Liver (tissue), 7 donors: ENCODE measurements at regions not wholly inside any gene's neighbourhood (a gene's known extent, or its start where the extent isn't known, plus 50 kb on each side); places are given as distances from the start of the nearest gene placed in this dataset.
A peak's percentile ranks its signal among the peaks of the same experiment; 100 is the strongest.

Experiments used
- DNase-seq: peaks from one replicate; pipeline ENCODE4 v3.0.0-alpha.2; 2017; ENCODE audit warnings: low spot score
- H3K27ac ChIP-seq, 2 donors: one replicate each; pipeline ENCODE4 v1.7.0; 2013; ENCODE audit warnings: inconsistent platforms in 2 of 2, low read length in 2 of 2, control low read depth in 1 of 2, low read depth in 1 of 2, mild to moderate bottlenecking in 1 of 2
- H3K27me3 ChIP-seq, 4 donors: one replicate each; pipeline versions ENCODE4 v1.6.1 to v1.7.0; 2013; ENCODE audit warnings: low read length in 3 of 4, inconsistent platforms in 1 of 4, mild to moderate bottlenecking in 1 of 4, moderate library complexity in 1 of 4; ENCODE audit not compliant: control insufficient read depth in 4 of 4, insufficient read depth in 4 of 4
- H3K36me3 ChIP-seq, 4 donors: one replicate each; pipeline versions ENCODE4 v1.6.1 to v1.7.0; 2013; ENCODE audit warnings: low read length in 3 of 4, mild to moderate bottlenecking in 3 of 4, low read depth in 1 of 4, moderate library complexity in 1 of 4; ENCODE audit not compliant: control insufficient read depth in 4 of 4, insufficient read depth in 3 of 4
- H3K4me1 ChIP-seq, 4 donors: one replicate each; pipeline versions ENCODE4 v1.6.1 to v1.7.0; 2013; ENCODE audit warnings: low read length in 3 of 4, mild to moderate bottlenecking in 3 of 4, moderate library complexity in 1 of 4; ENCODE audit not compliant: control insufficient read depth in 4 of 4, insufficient read depth in 4 of 4
- H3K4me3 ChIP-seq, 3 donors: one replicate each; pipeline versions ENCODE4 v1.6.1 to v1.7.0; 2013; ENCODE audit warnings: low read length in 3 of 3, control low read depth in 1 of 3, low read depth in 1 of 3, mild to moderate bottlenecking in 1 of 3
- H3K9ac ChIP-seq, 2 donors: one replicate each; pipeline ENCODE4 v1.7.0; 2013; ENCODE audit warnings: low read length in 2 of 2, mild to moderate bottlenecking in 2 of 2, moderate library complexity in 2 of 2, control low read depth in 1 of 2, low read depth in 1 of 2
- H3K9me3 ChIP-seq, 4 donors: one replicate each; pipeline versions ENCODE4 v1.6.1 to v1.7.0; 2013; ENCODE audit warnings: low read length in 3 of 4; ENCODE audit not compliant: control insufficient read depth in 4 of 4
- EGR1 ChIP-seq, 2 donors: IDR thresholded peaks; 2 replicates each; pipeline ENCODE4 v1.6.1; 2016 to 2018; ENCODE audit warnings: antibody characterized with exemption in 2 of 2, low read depth in 2 of 2
- FOXA1 ChIP-seq: IDR thresholded peaks from 2 replicates; pipeline ENCODE4 v1.6.1; 2016; ENCODE audit warnings: antibody characterized with exemption
- FOXA2 ChIP-seq: IDR thresholded peaks from 2 replicates; pipeline ENCODE4 v1.6.1; 2016; ENCODE audit warnings: antibody characterized with exemption
- HNF4A ChIP-seq, 2 donors: conservative IDR thresholded peaks; 2 replicates each; pipeline ENCODE4 v1.6.1; 2016; ENCODE audit warnings: antibody characterized with exemption in 2 of 2, mild to moderate bottlenecking in 2 of 2
- JUND ChIP-seq, 2 donors: IDR thresholded peaks; 2 replicates each; pipeline ENCODE4 v1.6.1; 2016; ENCODE audit warnings: antibody characterized with exemption in 2 of 2
- NR2F2 ChIP-seq: IDR thresholded peaks from 2 replicates; pipeline ENCODE4 v1.6.1; 2016; ENCODE audit warnings: antibody characterized with exemption
- RAD21 ChIP-seq, 2 donors: IDR thresholded peaks; 2 replicates each; pipeline ENCODE4 v1.6.1; 2016; ENCODE audit warnings: antibody characterized with exemption in 2 of 2, mild to moderate bottlenecking in 2 of 2
- RXRA ChIP-seq, 2 donors: IDR thresholded peaks; 2 replicates each; pipeline ENCODE4 v1.6.1; 2017 to 2018; ENCODE audit warnings: antibody characterized with exemption in 2 of 2, mild to moderate bottlenecking in 1 of 2
- SP1 ChIP-seq: IDR thresholded peaks from 2 replicates; pipeline ENCODE4 v1.6.1; 2018; ENCODE audit warnings: antibody characterized with exemption, mild to moderate bottlenecking
- TAF1 ChIP-seq: conservative IDR thresholded peaks from 2 replicates; pipeline ENCODE4 v1.6.1; 2016; ENCODE audit warnings: antibody characterized with exemption, mild to moderate bottlenecking
- YY1 ChIP-seq: IDR thresholded peaks from 2 replicates; pipeline ENCODE4 v1.6.1; 2016; ENCODE audit warnings: antibody characterized with exemption, mild to moderate bottlenecking
- WGBS: extraction: QIAGEN DNeasy Blood & Tissue Kit; methylation state at CpG from one replicate; pipeline ENCODE4 v1.1.7; 2013; 5-methylcytosine and 5-hydroxymethylcytosine counted together
- TF ChIP-seq, protein P1 (sequence below): IDR thresholded peaks from 2 replicates; pipeline ENCODE4 v1.6.1; 2016; ENCODE audit warnings: antibody characterized with exemption
- TF ChIP-seq, protein P2 (sequence below): IDR thresholded peaks from 2 replicates; pipeline ENCODE4 v1.6.1; 2016; ENCODE audit warnings: antibody characterized with exemption
- TF ChIP-seq, protein P3 (sequence below): IDR thresholded peaks from 2 replicates; pipeline ENCODE4 v1.6.1; 2016; ENCODE audit warnings: antibody characterized with exemption
- TF ChIP-seq, protein P4 (sequence below): IDR thresholded peaks from 2 replicates; pipeline ENCODE4 v1.6.1; 2016; ENCODE audit warnings: antibody characterized with exemption, mild to moderate bottlenecking
- donor health status: healthy.
- donor health status: healthy.
- donor health status: healthy.
- donor health status: healthy.

DNA sequence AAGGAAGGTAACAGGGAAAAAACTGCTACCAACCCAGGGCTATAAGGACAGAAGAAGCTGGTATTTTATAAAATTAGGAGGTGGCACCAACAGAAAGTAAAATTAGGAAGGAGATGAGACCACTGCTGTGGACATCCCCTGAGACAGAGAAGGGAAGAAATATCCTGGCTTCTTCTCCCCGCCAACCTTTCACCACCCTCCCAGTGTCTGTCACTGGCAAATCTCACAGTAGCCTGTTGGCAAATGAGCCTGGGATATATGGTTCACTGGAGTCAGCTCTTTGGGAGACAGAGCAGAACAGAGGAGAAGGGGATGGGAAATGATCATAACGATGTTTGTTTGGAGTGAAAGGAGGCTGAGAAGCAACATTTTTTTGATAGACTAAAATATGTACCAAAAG lies 190.9 kb upstream of the PACRGL start:
- WGBS, result 77% methylated on average over 2 of the region's 2 CpGs
- TF ChIP-seq RXRA (IDR thresholded peaks at IDR 0.05) (no peak), RAD21 (IDR thresholded peaks at IDR 0.05) (no peak), JUND (IDR thresholded peaks at IDR 0.05) (no peak)
- TF ChIP-seq, protein P1, sequence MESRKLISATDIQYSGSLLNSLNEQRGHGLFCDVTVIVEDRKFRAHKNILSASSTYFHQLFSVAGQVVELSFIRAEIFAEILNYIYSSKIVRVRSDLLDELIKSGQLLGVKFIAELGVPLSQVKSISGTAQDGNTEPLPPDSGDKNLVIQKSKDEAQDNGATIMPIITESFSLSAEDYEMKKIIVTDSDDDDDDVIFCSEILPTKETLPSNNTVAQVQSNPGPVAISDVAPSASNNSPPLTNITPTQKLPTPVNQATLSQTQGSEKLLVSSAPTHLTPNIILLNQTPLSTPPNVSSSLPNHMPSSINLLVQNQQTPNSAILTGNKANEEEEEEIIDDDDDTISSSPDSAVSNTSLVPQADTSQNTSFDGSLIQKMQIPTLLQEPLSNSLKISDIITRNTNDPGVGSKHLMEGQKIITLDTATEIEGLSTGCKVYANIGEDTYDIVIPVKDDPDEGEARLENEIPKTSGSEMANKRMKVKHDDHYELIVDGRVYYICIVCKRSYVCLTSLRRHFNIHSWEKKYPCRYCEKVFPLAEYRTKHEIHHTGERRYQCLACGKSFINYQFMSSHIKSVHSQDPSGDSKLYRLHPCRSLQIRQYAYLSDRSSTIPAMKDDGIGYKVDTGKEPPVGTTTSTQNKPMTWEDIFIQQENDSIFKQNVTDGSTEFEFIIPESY, result no peak
- TF ChIP-seq, protein P2, sequence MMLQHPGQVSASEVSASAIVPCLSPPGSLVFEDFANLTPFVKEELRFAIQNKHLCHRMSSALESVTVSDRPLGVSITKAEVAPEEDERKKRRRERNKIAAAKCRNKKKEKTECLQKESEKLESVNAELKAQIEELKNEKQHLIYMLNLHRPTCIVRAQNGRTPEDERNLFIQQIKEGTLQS, result no peak
- Histone ChIP-seq H3K4me1 (no peaks in the 10 kb centered on the region), H3K4me3 (no peak overlapping the region), H3K27ac (no peak overlapping the region), H3K9me3 (no peaks in the 10 kb centered on the region), H3K36me3 (no peaks in the 10 kb centered on the region), H3K27me3 (no peaks in the 10 kb centered on the region), H3K9ac (no peak overlapping the region)
- no peak for DNase-seq

DNA sequence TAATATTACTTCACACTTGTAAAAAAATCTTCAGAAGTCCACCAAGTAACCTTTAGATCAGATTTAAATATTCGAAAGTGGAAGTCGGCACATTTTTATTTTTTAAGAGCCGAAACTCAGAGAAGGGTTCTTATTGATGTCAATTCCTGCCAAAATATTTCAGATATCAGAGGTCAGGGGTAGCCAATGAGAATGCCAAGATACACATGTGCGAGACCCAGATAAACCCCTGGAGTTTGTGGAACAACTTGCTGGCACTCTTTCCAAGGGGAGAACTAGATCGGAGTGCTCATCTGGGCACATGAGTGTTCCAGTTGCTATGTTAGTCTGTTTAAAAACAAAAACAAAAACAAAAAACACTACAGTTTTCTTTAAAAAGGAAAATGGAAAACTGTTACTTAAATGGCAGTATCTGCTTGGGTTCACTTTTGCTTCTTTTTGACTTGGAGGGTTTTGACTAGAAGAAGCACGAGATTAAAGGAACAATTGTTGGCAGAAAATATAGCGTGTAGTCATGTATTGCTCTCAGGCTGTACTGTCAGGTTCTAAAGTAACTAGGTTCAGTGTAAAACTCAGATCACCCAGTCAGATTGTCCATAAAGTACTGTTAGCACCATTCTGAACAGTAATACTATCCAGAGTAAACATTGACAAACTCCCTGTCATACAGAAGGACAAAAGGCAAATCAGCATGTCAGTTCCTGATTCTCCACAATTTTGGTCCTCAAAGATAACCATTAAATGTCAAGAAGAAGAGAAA lies 188.0 kb upstream of the PACRGL start:
- H3K9me3 ChIP-seq, result no peaks in the 10 kb centered on the region
- no peak for TF ChIP-seq TAF1
- TF ChIP-seq NR2F2, result peak; percentile 43
- no peak overlapping the region for H3K4me3 ChIP-seq
- no peaks in the 10 kb centered on the region for H3K4me1 ChIP-seq
- DNase-seq, result no peak
- no peaks in the 10 kb centered on the region for H3K27me3 ChIP-seq
- H3K9ac ChIP-seq, result no peak overlapping the region
- H3K27ac ChIP-seq, result no peak overlapping the region
- no peaks in the 10 kb centered on the region for H3K36me3 ChIP-seq
- WGBS, result 83% methylated on average over 7 of the region's 7 CpGs

DNA sequence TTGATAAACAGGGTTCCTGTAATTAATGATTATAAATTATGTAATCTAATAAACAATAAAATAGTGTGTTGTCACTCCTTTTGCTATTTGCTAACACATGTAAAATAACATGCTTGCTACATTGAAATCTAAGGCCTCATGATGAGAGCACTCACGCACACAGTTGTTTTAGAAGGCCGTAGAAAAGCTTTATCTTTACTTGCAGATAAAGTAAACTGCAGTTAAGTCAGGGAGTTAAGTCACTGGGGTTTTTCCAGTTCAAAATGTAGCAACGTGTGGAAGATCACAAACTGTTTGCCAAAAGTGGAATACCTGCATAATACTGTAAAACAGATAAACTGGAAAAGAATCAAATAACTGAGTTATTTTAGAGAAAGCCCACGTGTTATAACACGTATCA lies 187.3 kb upstream of the PACRGL start:
- Histone ChIP-seq H3K9ac (no peak overlapping the region), H3K4me3 (no peak overlapping the region), H3K36me3 (no peaks in the 10 kb centered on the region), H3K27me3 (no peaks in the 10 kb centered on the region), H3K9me3 (no peaks in the 10 kb centered on the region), H3K27ac (no peak overlapping the region), H3K4me1 (no peaks in the 10 kb centered on the region)
- 74% methylated on average over 5 of the region's 5 CpGs for WGBS
- TF ChIP-seq FOXA1 (no peak), RXRA (IDR thresholded peaks at IDR 0.05) (no peak), FOXA2 (no peak), HNF4A (conservative IDR thresholded peaks at IDR 0.05) (no peak), EGR1 (IDR thresholded peaks at IDR 0.05; ENCODE audit: low read depth in 2 of 2) (no peak), YY1 (no peak), SP1 (no peak)
- TF ChIP-seq, protein P3, sequence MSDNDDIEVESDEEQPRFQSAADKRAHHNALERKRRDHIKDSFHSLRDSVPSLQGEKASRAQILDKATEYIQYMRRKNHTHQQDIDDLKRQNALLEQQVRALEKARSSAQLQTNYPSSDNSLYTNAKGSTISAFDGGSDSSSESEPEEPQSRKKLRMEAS, result no peak
- TF ChIP-seq, protein P4, sequence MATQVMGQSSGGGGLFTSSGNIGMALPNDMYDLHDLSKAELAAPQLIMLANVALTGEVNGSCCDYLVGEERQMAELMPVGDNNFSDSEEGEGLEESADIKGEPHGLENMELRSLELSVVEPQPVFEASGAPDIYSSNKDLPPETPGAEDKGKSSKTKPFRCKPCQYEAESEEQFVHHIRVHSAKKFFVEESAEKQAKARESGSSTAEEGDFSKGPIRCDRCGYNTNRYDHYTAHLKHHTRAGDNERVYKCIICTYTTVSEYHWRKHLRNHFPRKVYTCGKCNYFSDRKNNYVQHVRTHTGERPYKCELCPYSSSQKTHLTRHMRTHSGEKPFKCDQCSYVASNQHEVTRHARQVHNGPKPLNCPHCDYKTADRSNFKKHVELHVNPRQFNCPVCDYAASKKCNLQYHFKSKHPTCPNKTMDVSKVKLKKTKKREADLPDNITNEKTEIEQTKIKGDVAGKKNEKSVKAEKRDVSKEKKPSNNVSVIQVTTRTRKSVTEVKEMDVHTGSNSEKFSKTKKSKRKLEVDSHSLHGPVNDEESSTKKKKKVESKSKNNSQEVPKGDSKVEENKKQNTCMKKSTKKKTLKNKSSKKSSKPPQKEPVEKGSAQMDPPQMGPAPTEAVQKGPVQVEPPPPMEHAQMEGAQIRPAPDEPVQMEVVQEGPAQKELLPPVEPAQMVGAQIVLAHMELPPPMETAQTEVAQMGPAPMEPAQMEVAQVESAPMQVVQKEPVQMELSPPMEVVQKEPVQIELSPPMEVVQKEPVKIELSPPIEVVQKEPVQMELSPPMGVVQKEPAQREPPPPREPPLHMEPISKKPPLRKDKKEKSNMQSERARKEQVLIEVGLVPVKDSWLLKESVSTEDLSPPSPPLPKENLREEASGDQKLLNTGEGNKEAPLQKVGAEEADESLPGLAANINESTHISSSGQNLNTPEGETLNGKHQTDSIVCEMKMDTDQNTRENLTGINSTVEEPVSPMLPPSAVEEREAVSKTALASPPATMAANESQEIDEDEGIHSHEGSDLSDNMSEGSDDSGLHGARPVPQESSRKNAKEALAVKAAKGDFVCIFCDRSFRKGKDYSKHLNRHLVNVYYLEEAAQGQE, result no peak
- TF ChIP-seq, protein P1, result no peak
- no peak for DNase-seq
